NCI-H1105 treated with DMSO at 0.1 percent for 48 hours (cell line): ENCODE measurements at regions not wholly inside any gene's neighbourhood (a gene's known extent, or its start where the extent isn't known, plus 50 kb on each side); places are given as distances from the start of the nearest gene placed in this dataset.

Source experiments
- DNase-seq: peaks from one replicate; lab custom pipeline; 2025; lab: John Stamatoyannopoulos, UW

GRCh38 chr11:120061036-120061760 lies 76.7 kb downstream of the TRIM29 start:
- DNase-seq = peak; percentile 36

- DNase-seq = no peak
These were observed 77.4 kb downstream of the TRIM29 start for GRCh38 chr11:120060512-120060911.

- DNase-seq = no peak
These were observed 79.0 kb downstream of the TRIM29 start for GRCh38 chr11:120058931-120059330.

- no peak for DNase-seq
These were observed 80.0 kb downstream of the TRIM29 start for GRCh38 chr11:120057595-120058581.

GRCh38 chr11:120057028-120057330 lies 80.9 kb downstream of the TRIM29 start:
- no peak for DNase-seq

GRCh38 chr11:120056301-120057027 lies 81.4 kb downstream of the TRIM29 start:
- DNase-seq = no peak

GRCh38 chr11:120055646-120056045 lies 82.3 kb downstream of the TRIM29 start:
- peak; percentile 68 for DNase-seq

- no peak for DNase-seq
These were observed 83.2 kb downstream of the TRIM29 start for GRCh38 chr11:120054753-120055045.

GRCh38 chr11:120054016-120054752 lies 83.7 kb downstream of the TRIM29 start:
- DNase-seq = no peak

- DNase-seq = no peak
These were observed 85.6 kb downstream of the TRIM29 start for GRCh38 chr11:120052196-120052775.

GRCh38 chr11:120044011-120044675 lies 93.8 kb downstream of the TRIM29 start:
- DNase-seq = no peak

- DNase-seq = no peak
These were observed 94.5 kb downstream of the TRIM29 start for GRCh38 chr11:120043328-120043945.

GRCh38 chr11:120041625-120042024 lies 96.3 kb downstream of the TRIM29 start:
- DNase-seq = no peak

- DNase-seq = no peak
These were observed 97.6 kb downstream of the TRIM29 start for GRCh38 chr11:120040151-120040840.

- no peak for DNase-seq
These were observed 98.9 kb downstream of the TRIM29 start for GRCh38 chr11:120039039-120039438.

- DNase-seq = no peak
These were observed 100.8 kb downstream of the TRIM29 start for GRCh38 chr11:120037111-120037510.

- no peak for DNase-seq
These were observed 102.2 kb downstream of the TRIM29 start for GRCh38 chr11:120035756-120036155.

GRCh38 chr11:120034881-120035630 lies 102.9 kb downstream of the TRIM29 start:
- DNase-seq = peak; percentile 99

GRCh38 chr11:120034176-120034875 lies 103.6 kb downstream of the TRIM29 start:
- DNase-seq = peak; percentile 65
